Brain microvascular endothelial cell (primary cell): ENCODE measurements at regions not wholly inside any gene's neighbourhood (a gene's known extent, or its start where the extent isn't known, plus 50 kb on each side); places are given as distances from the start of the nearest gene placed in this dataset.

Source experiments
- DNase-seq: peaks from one replicate; pipeline ENCODE4 v3.0.0-alpha.2; 2020
- H3K27ac ChIP-seq: fragments of 250-450 bp; sonication (Bioruptor Pico); 2 replicates; pipeline ENCODE4 v1.5.1; 2020; ENCODE audit warnings: mild to moderate bottlenecking, moderate library complexity
- H3K27me3 ChIP-seq: fragments of 250-450 bp; sonication (Bioruptor Pico); replicated peaks from 2 replicates; pipeline ENCODE4 v1.5.1; 2020; ENCODE audit warnings: mild to moderate bottlenecking
- H3K36me3 ChIP-seq: fragments of 250-450 bp; sonication (Bioruptor Pico); replicated peaks from 2 replicates; pipeline ENCODE4 v1.5.1; 2020; ENCODE audit warnings: mild to moderate bottlenecking
- H3K4me3 ChIP-seq: 2 replicates; pipeline ENCODE4 v1.5.1; 2011; ENCODE audit warnings: low read depth, mild to moderate bottlenecking, control low read depth, low read length, moderate library complexity
- CTCF ChIP-seq: IDR thresholded peaks from 2 replicates; pipeline ENCODE4 v1.5.1; 2011; ENCODE audit warnings: low read depth, mild to moderate bottlenecking, moderate library complexity, low read length, control low read depth, inconsistent platforms; ENCODE audit errors: missing control alignments
- in situ Hi-C: cut with HindIII; loops from 2 replicates; pipeline ENCODE4 v1.10.0; 2017; ENCODE audit warnings: low sequenced_read_pairs, low pct_ligation_motif_present

- in situ Hi-C loops: no loop called here
- H3K4me3 ChIP-seq: no peak overlapping the region
- no peak overlapping the region for H3K27ac ChIP-seq
- no peaks in the 10 kb centered on the region for H3K27me3 ChIP-seq
- DNase-seq: no peak
- no peak for TF ChIP-seq CTCF
- no peaks in the 10 kb centered on the region for H3K36me3 ChIP-seq
These were observed 54.3 kb upstream of the HK2 start for GRCh38 chr2:74779587-74780135.
